NCI-H2196 (cell line): ENCODE measurements at regions not wholly inside any gene's neighbourhood (a gene's known extent, or its start where the extent isn't known, plus 50 kb on each side); places are given as distances from the start of the nearest gene placed in this dataset.
A peak's percentile ranks its signal among the peaks of the same experiment; 100 is the strongest.
"Not testable (repeated sequence)": the region's sequence is repeated elsewhere in the genome, so short reads cannot be mapped to it uniquely, and the experiment has no call there.

Experiments
- DNase-seq: peaks from one replicate; lab custom pipeline; 2025; ENCODE audit not compliant: unreplicated experiment; lab: John Stamatoyannopoulos, UW

DNA sequence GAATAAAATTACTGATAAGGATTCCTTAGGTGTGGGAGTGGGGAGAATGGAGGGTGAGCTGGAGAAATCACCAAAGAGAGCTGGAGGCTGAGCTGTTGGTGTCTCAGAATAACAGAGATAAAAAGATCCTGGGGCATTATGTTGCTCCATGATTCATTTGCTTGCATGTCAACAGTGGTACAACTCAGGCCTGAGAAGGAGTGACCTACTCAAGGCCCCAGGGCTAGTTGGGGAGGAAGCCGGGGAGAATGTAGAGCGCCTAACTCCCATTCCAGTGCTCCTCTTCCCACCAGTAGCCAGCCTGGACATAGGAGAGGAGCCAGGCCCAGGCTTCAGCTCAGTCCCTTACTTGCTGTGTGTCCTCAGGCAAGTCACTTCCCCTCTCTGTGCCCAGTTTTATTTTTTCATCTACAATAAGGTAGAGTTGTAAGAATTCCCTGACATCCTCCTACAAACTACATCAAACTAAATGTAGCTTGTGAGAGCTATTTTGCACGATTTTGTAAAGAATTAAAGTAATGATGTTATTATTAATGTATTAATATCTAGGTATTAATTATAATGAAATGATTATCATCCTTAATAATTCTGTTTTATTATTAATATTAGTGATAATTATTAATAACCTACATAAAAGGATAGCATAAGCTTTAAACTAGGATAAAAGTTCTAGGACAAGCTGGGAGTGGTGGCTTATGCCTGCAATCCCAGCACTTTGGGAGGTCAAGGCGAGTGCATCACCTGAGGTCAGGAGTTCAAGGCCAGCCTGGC, 250.9 kb upstream of the SULF2 start:
- DNase-seq, result no peak

- DNase-seq, result no peak
These were observed 249.5 kb upstream of the SULF2 start for GRCh38 chr20:48034751-48035150.

- not testable (repeated sequence) for DNase-seq
These were observed 247.7 kb upstream of the SULF2 start for GRCh38 chr20:48033005-48033404.

DNA sequence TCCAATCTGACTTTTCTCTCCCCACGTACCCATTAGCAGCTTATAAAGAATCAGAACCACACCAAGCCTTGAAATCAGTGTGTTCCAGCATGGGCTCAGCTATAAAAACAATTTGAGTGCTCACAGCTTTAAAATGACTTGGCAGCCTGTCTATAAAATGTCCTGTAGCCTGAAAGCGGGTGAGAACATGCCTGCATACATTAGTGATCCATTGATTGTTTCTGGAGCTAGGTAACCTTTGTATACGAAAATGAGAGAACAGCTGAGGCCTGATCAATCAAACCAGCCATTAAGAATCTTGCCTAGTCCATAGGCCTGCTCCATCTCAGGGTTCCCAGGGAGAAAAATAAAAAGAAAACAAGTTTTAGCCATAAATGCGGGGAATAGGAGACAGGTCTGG, 245.8 kb upstream of the SULF2 start:
- DNase-seq, result no peak

GRCh38 chr20:48026981-48027592, 241.8 kb upstream of the SULF2 start:
- DNase-seq, result no peak

DNA sequence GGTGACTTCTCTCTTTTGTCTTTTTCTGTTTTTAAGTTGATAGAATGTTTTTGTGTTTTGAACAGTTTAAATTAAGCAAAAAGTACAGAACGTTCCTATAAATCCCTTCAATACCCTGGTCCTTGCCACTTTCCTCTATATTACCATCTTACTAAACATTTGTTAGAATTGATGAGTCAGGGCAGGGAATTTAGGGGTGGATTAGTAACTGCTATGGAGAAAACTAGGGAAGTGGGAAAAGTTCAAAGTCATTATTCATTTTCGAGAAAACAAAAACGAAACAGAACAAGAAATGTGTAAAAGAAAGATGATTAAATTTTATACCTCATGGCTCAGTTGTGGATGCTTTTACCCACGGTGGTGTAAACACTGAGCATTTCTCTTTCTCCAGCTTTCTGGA, 240.4 kb upstream of the SULF2 start:
- no peak for DNase-seq

DNA sequence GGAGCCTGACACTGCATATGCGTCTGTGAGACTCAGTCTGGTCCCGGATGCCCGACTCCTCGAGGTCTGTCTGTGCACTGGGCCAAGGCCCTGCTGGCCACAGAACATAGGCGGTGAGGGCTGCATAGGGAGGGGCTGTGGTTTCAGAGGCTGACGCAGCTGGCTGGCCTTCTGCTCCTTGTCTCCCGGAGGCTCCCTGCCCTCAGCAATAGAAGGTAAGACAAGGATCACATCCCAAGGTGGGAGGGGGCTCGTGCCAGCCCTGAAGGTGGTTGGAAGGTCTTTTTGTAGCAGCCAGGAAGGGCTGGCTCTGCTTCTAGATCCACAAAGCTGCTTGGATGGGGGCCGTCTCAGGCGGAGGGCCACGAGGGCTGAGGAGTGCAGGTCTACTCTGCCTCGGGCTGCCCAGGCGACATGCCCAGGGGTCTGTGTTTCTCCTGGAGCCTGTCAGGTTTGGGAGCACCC, 239.8 kb upstream of the SULF2 start:
- DNase-seq, result no peak

- no peak for DNase-seq
These were observed 239.3 kb upstream of the SULF2 start for GRCh38 chr20:48024539-48024938.

DNA sequence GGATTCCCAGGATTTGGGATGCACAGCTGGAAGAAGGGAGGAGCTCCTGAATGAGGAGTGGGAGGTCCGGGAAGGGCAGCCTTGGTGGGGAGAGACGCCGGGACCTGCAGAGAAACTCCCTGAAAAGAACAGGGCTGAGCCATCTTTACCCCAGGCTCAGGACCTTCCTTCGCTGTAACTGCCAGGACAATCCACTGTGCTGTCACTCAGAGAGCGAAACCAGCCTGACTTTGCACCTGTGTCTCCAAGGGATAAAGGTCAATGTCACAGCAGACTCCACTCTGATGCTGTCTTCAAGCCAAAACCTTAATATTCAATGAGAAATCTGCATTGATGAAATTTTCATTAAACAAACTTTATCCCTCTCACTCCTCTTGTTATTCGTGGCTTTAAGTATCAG, 235.4 kb upstream of the SULF2 start:
- DNase-seq, result not testable (repeated sequence)

GRCh38 chr20:48019940-48020339, 234.7 kb upstream of the SULF2 start:
- no peak for DNase-seq

- DNase-seq, result no peak
These were observed 234.2 kb upstream of the SULF2 start for GRCh38 chr20:48019496-48019895.

DNA sequence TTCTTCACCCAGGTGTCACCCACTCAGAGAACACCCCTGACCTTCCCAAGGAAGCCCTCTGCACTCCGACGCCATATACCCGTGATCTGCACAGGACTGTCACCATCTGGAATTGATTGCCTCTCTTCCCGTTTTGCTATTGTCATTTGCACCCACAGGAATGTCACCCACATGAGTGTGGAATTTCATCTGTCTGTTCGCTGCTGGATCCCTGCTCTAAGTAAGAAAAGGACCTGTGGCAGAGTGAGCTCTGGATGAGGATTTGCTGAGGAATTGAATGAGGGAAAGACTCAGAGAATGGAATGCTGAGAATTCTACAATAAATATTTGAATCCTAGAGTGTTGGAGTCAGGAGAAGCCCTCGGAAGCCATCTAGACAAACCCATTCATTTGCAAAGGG, 233.6 kb upstream of the SULF2 start:
- DNase-seq, result not testable (repeated sequence)

GRCh38 chr20:48017992-48018391, 232.7 kb upstream of the SULF2 start:
- no peak for DNase-seq

GRCh38 chr20:48017509-48017908, 232.2 kb upstream of the SULF2 start:
- no peak for DNase-seq

GRCh38 chr20:48015943-48016723, 230.9 kb upstream of the SULF2 start:
- DNase-seq, result no peak

DNA sequence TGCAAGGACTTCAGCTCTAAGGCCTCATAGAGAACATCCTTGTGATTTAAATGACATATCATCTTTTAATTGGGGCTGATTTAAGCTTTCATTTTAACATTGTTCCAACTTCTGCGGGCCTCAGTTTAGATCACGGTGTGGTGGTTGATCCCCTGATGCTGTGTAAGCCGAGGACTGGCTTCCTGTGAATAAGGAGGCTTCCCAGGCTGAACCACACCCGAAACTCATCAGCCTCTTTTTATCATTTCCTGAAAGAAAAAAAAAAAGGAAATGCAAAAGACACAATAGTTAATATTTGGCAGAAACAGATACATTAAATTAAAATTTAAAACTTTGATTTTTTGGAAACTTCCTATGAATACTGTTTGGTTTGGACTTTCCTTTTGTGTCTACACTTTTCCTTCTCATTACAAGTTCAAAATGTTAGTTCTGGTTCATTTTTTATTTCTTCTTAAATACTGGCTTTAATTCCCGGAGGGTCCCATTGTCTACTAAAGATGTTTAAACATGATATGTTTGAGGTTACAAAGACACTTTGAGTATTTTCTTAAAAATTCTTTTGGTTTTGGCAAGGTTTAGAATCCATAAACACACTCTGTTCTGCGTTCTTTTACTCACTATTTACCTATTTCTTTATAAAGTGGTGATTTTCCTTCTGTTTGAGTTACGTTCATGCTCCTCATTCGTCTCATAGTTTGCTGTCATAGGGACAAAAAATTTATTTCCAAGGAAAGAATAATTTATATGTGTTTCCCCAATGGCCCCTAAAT, 230.0 kb upstream of the SULF2 start:
- no peak for DNase-seq

GRCh38 chr20:48012401-48012974, 227.2 kb upstream of the SULF2 start:
- DNase-seq, result peak; percentile 14

DNA sequence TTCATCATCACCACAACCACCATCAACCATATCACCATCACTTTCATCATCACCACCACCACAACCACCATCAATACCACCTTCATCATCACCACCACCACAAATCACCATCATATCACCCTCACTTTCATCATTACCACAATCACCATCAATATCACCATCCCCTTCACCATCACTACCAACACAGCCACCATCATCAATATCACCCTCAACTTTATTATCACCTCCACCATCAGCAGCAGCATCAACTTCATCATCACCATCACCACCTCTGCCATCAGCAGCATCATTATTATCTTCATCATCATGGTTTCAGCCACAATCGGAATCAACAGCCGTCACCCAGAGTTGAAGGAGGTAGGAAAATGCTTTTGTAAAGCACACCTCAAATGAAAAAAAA, 225.7 kb upstream of the SULF2 start:
- DNase-seq, result no peak

- DNase-seq, result no peak
These were observed 225.3 kb upstream of the SULF2 start for GRCh38 chr20:48010623-48011022.

GRCh38 chr20:48008850-48009515, 223.7 kb upstream of the SULF2 start:
- DNase-seq, result no peak
